Transverse colon (tissue), 4 donors: ENCODE measurements at regions not wholly inside any gene's neighbourhood (a gene's known extent, or its start where the extent isn't known, plus 50 kb on each side); places are given as distances from the start of the nearest gene placed in this dataset.

Source experiments
- CTCF ChIP-seq, 5 experiments: fragments of 200-600 bp in 3 of 5; fragments of 450-650 bp in 2 of 5; sonication (generic) in 3 of 5; IDR thresholded peaks; 1 replicate in 2 of 5; 2 replicates in 3 of 5; pipeline ENCODE4 v1.5.1; 2016 to 2017; ENCODE audit warnings: antibody characterized with exemption in 5 of 5, inconsistent platforms in 3 of 5, mild to moderate bottlenecking in 2 of 5, moderate library complexity in 1 of 5
- POLR2A ChIP-seq: fragments of 450-650 bp; IDR thresholded peaks from one replicate; pipeline ENCODE4 v1.6.1; 2016; ENCODE audit warnings: antibody characterized with exemption, mild to moderate bottlenecking, moderate library complexity
- POLR2AphosphoS5 ChIP-seq, 3 donors: sonication (generic); formaldehyde crosslinking; IDR thresholded peaks; one replicate each; pipeline ENCODE4 v1.6.1; 2016; ENCODE audit warnings: antibody characterized with exemption in 3 of 3

- TF ChIP-seq CTCF (IDR thresholded peaks at IDR 0.05) (no peak), POLR2A (no peak), POLR2AphosphoS5 (IDR thresholded peaks at IDR 0.05) (no peak)
Observed at GRCh38 chr2:147716906-147717305, 127.9 kb upstream of the ACVR2A start.
